ENCODE measurements at regions not wholly inside any gene's neighbourhood (a gene's known extent, or its start where the extent isn't known, plus 50 kb on each side); places are given as distances from the start of the nearest gene placed in this dataset.

- TF ChIP-seq POLR2A (IDR thresholded peaks at IDR 0.05; ENCODE audit: low read depth, low read length) = no peak
- no peak for TF ChIP-seq EZH2 (IDR thresholded peaks at IDR 0.05; ENCODE audit: borderline replicate concordance, low read depth, low read length, severe bottlenecking)
- TF ChIP-seq JUN (IDR thresholded peaks at IDR 0.05; ENCODE audit: borderline replicate concordance, insufficient read depth, insufficient read length, low read depth) = no peak
These were observed 1156.0 kb downstream of the PCDH9 start for GRCh38 chr13:66074018-66074615.

Data from endothelial cell of umbilical vein (primary cell).